HK-2 (cell line): ENCODE measurements at regions not wholly inside any gene's neighbourhood (a gene's known extent, or its start where the extent isn't known, plus 50 kb on each side); places are given as distances from the start of the nearest gene placed in this dataset.

ENCODE experiments used
- DNase-seq: peaks from one replicate; pipeline ENCODE4 v3.0.0-alpha.2; 2018; ENCODE audit not compliant: unreplicated experiment

DNA sequence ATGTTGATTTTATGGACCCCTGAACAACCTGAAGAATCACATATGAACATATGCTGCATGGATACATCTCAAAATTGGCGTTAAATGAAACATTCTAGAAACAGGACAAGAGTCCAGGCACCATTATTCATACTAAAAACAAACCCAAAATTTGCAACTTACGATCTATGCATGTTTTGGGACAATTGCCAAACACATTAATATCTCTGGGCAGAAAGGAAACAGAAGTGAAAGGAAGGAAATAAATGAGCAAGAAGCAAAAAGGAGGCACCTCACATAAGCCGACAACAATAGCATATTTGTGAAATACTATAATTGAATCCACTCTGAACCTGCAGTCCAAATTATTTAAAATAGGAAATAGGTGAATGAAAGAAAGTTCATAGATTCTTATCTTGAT lies 1505.3 kb downstream of the AACS start:
- no peak for DNase-seq

- no peak for DNase-seq
Observed at GRCh38 chr12:126572170-126572569, 1506.9 kb downstream of the AACS start.

GRCh38 chr12:126581655-126582054 lies 1516.4 kb downstream of the AACS start:
- DNase-seq = no peak

DNA sequence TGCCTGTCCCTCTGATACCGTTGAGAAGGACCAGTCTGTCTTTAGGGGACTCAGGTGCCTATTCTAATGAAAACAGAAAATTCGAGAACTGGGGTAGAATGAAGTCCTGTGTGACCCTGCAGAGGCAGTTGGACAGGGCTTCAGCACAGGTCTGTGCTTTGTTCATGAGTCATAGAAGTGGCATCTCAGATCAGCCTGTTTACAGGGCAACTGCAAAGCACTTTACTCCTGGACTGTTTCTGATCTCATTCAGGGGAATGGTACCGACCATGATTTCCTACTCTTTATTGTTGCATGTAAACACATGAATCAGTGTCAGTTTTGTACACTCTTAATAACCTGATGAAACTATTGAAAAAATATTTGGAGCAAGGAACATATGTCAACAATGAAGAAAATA lies 1517.0 kb downstream of the AACS start:
- DNase-seq = no peak

DNA sequence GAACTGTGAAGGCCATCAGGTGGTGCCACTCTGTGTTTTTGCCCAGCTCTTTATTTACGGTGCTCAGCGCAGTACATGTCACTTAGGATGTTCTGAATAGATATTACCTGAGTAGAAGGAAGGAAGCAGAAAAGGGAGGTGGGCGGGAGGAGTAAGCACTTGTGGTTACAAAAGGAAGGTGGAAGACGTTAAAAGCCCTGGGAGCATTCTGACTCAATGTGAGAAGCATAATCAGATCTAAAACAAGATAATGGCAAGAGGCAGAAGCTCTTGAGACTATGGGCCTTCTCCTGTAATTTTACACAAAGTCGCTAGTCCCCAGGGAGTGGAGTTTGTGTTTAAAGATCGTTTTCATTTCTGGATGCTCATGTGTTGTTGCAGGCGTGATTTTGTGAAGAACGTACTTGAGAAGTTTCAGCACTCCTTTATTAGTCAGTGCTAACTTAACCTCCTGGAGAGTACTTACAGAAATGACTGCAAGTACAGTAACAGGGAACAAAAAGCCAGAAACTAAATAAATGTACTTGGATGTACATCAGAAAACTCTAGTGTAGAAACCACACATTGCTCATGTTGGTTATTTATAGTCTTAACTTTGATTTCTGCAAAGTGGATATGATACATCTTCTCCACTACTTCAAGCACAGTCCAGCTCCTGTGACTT lies 1523.5 kb downstream of the AACS start:
- no peak for DNase-seq

- no peak for DNase-seq
Observed at GRCh38 chr12:126591533-126591932, 1526.3 kb downstream of the AACS start.

DNA sequence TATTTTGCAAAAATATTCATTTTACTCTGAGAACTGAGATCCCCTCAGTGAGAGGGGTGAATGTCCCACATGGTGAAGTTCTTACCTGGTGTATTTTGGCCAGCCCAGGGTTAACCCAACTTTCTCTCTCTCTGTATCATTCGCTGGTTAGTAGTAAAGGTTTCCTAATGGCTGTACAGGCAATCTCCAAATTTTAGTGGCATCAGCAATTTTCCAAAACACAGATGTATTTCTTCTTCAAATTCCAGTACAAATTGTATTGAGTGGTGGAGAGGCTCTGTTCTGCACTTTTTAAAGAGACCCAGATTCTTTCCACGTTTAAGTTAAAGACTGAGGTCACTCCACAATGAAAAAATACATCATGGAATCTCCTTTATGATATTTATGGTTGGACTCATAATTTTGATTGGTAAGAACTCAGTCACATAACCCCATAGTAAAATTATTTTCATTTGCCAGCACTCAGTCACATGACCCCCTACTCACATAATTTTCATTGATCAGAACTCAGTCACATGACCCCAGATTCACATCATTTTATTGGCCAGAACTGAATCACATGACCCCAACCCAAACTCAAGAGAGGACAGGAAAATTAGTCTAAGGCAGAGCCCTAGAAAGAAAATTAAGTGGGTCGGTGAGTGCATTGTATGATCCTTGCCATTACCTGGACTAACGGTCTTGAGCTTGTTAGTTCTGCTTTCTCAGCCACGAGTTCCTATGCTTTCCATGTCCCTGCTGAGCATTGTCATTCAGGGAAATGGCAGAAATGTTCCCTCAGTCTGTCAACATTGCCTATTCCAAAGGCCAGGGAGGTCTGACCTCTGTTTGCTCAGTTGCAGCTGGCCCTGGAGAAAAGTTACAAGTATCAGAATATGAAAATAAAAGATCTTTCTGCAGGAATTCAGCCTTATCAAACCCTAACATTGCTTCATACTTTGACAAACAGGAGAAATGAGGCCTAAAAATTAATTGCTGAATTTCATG lies 1536.2 kb downstream of the AACS start:
- DNase-seq = no peak

- no peak for DNase-seq
Observed at GRCh38 chr12:126602612-126603011, 1537.4 kb downstream of the AACS start.

GRCh38 chr12:126607157-126607556 lies 1541.9 kb downstream of the AACS start:
- DNase-seq = no peak

GRCh38 chr12:126607867-126608266 lies 1542.6 kb downstream of the AACS start:
- no peak for DNase-seq

DNA sequence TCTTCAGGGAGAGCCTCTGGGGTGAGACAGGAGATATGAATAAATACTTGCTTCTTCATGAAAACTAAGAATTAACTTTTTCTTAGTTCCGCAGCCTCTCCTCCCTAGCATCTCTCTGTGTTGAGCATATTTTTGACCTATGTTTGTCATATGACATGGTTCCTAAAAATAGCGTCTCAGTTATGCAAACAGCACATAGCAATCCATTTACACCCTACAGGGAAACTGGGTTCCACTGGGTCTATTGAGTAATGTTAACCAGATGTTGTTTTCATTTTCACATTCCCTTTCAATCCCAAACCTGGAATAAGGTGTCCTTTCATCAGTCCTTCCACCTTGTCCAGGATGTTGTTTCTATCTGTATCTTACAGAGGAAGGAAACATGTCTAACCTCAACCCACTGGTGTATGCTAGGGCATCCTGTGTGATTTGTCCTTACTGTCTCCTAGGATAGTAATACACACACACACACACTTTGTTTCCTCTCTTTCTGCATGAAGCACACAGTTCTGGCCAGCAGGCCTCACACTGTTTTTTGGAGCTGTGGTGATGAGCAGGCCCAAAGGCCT lies 1543.5 kb downstream of the AACS start:
- DNase-seq = no peak

- no peak for DNase-seq
Observed at GRCh38 chr12:126616441-126616840, 1551.2 kb downstream of the AACS start.

DNA sequence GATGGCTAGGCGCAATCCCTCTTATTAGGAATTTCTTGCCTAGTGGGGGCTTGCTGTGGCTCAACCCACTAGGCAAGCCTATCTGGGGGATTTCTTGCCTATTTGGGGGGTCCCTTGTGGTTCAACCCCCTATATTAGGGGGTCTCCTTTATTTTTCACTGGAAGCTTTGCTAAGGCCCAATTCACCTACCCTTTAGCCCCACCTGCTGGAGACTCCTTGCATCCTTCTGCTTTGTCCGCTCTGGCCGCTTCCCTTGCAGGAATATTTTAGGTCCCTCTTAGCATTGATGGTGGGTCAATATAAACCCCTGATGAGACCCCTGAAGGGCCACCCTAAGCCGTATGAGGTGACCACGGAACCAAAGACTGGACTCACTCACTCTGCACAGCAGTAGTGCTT lies 1552.1 kb downstream of the AACS start:
- peak; percentile 13 for DNase-seq

DNA sequence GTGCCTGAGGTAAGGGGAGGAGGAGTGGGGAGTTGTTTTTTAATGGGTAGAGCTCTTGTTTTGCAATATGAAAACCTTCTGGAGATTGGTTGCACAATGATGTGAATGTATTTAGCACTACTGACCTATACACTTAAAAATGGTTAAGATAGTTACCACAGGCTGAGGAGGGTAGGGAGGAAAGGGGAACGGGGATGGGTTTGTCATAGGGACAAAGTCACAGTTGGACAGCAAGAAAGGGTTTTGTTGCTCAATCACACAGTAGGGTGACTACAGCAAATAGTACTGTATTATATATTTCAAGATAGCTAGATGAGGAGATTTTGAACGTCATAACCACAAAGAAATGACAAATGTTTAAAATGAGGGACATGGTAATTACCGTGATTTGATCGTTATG lies 1562.4 kb downstream of the AACS start:
- DNase-seq = no peak

- no peak for DNase-seq
Observed at GRCh38 chr12:126636821-126637220, 1571.6 kb downstream of the AACS start.

GRCh38 chr12:126644236-126645020 lies 1579.2 kb downstream of the AACS start:
- no peak for DNase-seq

DNA sequence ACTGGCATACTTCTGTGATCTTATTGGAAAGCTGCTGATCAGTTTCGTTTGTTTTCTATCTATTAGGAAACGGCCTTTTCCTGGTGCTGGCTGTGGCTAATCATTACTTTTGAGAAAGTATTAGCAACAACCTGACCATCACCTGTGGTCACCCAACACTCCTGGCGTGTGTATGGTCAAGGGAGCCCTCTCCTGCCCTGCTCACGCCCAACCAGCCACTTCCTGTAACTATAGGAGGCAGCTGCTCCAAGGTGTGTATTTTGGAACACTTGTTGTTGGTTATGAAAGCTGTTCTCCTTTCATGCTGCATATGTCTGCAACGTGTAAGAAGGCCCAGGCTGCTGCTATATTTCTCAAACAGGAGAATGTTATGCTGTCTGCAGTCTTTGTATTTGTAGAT lies 1582.8 kb downstream of the AACS start:
- no peak for DNase-seq

GRCh38 chr12:126651133-126651532 lies 1585.9 kb downstream of the AACS start:
- no peak for DNase-seq

GRCh38 chr12:126663304-126664094 lies 1598.3 kb downstream of the AACS start:
- peak; percentile 7 for DNase-seq

DNA sequence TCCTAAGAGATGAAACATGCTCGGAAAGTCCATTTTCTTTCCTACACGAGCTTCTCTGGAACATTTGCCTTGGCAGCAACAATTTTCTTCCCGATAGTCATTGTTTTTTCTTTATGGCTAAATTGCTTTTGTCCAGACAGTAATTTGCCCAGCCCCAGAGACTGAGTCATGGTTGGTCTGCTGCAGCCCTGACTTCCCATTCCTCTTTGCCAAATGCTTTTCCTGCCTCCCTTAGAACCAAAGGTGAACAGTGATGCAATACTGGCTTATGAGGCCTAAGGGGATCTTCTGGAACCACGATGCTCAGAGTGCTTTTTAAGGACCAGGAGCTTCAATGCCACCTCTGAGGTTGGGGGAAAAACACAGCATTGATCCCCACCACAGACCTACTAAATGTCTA lies 1599.6 kb upstream of the TMEM132C start:
- no peak for DNase-seq

DNA sequence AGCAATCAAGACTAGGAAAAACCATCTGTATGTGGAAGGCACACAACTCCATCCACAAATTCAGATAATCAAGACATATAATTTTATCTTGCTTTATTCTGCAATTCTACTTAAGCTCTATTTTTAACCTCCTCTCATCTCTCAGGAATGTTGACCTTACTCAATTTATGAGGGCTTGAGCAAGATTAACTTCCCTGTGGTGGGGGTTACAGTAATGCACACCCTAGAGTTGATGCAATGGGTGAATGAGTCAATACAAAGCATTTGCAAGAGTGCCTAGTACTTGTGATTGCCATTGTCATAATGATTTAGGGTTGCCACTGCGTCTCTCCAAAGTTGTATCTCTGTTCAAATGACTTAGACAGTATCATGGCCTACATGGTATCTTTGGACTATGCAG lies 1598.4 kb upstream of the TMEM132C start:
- DNase-seq = no peak
